GM12892 (cell line): ENCODE measurements at regions not wholly inside any gene's neighbourhood (a gene's known extent, or its start where the extent isn't known, plus 50 kb on each side); places are given as distances from the start of the nearest gene placed in this dataset.

Source experiments
- POLR2A ChIP-seq: IDR thresholded peaks from 2 replicates; pipeline ENCODE4 v1.6.1; 2011; ENCODE audit warnings: low read depth, low read length, control low read depth
- POLR2AphosphoS5 ChIP-seq: IDR thresholded peaks from 2 replicates; pipeline ENCODE4 v1.6.1; 2011; ENCODE audit warnings: low read depth, low read length, control low read depth
- TAF1 ChIP-seq: IDR thresholded peaks from 2 replicates; pipeline ENCODE4 v1.6.1; 2011; ENCODE audit warnings: low read depth, mild to moderate bottlenecking, control low read depth, low read length, borderline replicate concordance

GRCh38 chr1:65593516-65593915 lies 173.0 kb downstream of the LEPR start:
- TF ChIP-seq POLR2A (no peak), POLR2AphosphoS5 (no peak), TAF1 (no peak)
